Endothelial cell (in vitro differentiated cells): ENCODE measurements at regions not wholly inside any gene's neighbourhood (a gene's known extent, or its start where the extent isn't known, plus 50 kb on each side); places are given as distances from the start of the nearest gene placed in this dataset.

Experiments
- DNase-seq: peaks from one replicate; pipeline ENCODE4 v3.0.0; 2021; ENCODE audit warnings: low spot score
- H3K27ac Mint-ChIP-seq: one replicate; pipeline ENCODE4 v1.8.0; 2021; ENCODE audit warnings: mixed read lengths, inconsistent platforms; ENCODE audit not compliant: unreplicated experiment
- H3K27me3 Mint-ChIP-seq: one replicate; pipeline ENCODE4 v1.8.0; 2021; ENCODE audit warnings: mild to moderate bottlenecking, moderate library complexity, mixed read lengths, inconsistent platforms; ENCODE audit not compliant: unreplicated experiment
- H3K36me3 Mint-ChIP-seq: one replicate; pipeline ENCODE4 v1.8.0; 2021; ENCODE audit warnings: mild to moderate bottlenecking, low read depth, mixed read lengths, inconsistent platforms; ENCODE audit not compliant: unreplicated experiment
- H3K4me1 Mint-ChIP-seq: one replicate; pipeline ENCODE4 v1.8.0; 2021; ENCODE audit warnings: mild to moderate bottlenecking, mixed read lengths, inconsistent platforms; ENCODE audit not compliant: unreplicated experiment
- H3K4me3 Mint-ChIP-seq: one replicate; pipeline ENCODE4 v1.8.0; 2021; ENCODE audit warnings: mild to moderate bottlenecking, mixed read lengths, inconsistent platforms; ENCODE audit not compliant: unreplicated experiment
- H3K9me3 Mint-ChIP-seq: one replicate; pipeline ENCODE4 v1.8.0; 2021; ENCODE audit warnings: mixed read lengths, inconsistent platforms; ENCODE audit not compliant: unreplicated experiment
- CTCF ChIP-seq: fragments of 200-600 bp; sonication (generic); IDR thresholded peaks from one replicate; pipeline ENCODE4 v1.5.0; 2021; ENCODE audit warnings: antibody characterized with exemption; ENCODE audit not compliant: unreplicated experiment

GRCh38 chr4:1485280-1485679 lies 79.0 kb upstream of the NKX1-1 start:
- peaks cover 16% of the 10 kb centered on the region for H3K36me3 Mint-ChIP-seq
- no peaks in the 10 kb centered on the region for H3K4me1 Mint-ChIP-seq

GRCh38 chr4:1480720-1481119 lies 74.5 kb upstream of the NKX1-1 start:
- no peak overlapping the region for H3K4me3 Mint-ChIP-seq
- no peak for DNase-seq
- H3K4me1 Mint-ChIP-seq: no peaks in the 10 kb centered on the region
- no peak overlapping the region for H3K27ac Mint-ChIP-seq
- H3K36me3 Mint-ChIP-seq: peaks cover 4% of the 10 kb centered on the region
- H3K9me3 Mint-ChIP-seq: peaks cover 5% of the 10 kb centered on the region
- peaks cover under 1% of the 10 kb centered on the region for H3K27me3 Mint-ChIP-seq
- no peak for TF ChIP-seq CTCF

More at GRCh38 chr4:1485280-1485679, 79.0 kb upstream of the NKX1-1 start:
- Mint-ChIP-seq H3K9me3 (peaks cover 13% of the 10 kb centered on the region), H3K27me3 (no peaks in the 10 kb centered on the region), H3K4me3 (no peak overlapping the region), H3K27ac (no peak overlapping the region)
- no peak for TF ChIP-seq CTCF
- DNase-seq: no peak

GRCh38 chr4:1479454-1479853 lies 73.2 kb upstream of the NKX1-1 start:
- Mint-ChIP-seq H3K9me3 (no peaks in the 10 kb centered on the region), H3K4me1 (no peaks in the 10 kb centered on the region), H3K27ac (no peak overlapping the region), H3K4me3 (no peak overlapping the region), H3K27me3 (peaks cover 4% of the 10 kb centered on the region), H3K36me3 (no peaks in the 10 kb centered on the region)
- no peak for DNase-seq
- TF ChIP-seq CTCF: no peak

- Mint-ChIP-seq H3K4me1 (no peaks in the 10 kb centered on the region), H3K4me3 (no peak overlapping the region), H3K27ac (no peak overlapping the region), H3K9me3 (no peaks in the 10 kb centered on the region), H3K36me3 (no peaks in the 10 kb centered on the region), H3K27me3 (peaks cover 4% of the 10 kb centered on the region)
- no peak for DNase-seq
- no peak for TF ChIP-seq CTCF
These were observed 72.6 kb upstream of the NKX1-1 start for GRCh38 chr4:1478766-1479355.

- no peaks in the 10 kb centered on the region for H3K36me3 Mint-ChIP-seq
- H3K9me3 Mint-ChIP-seq: no peaks in the 10 kb centered on the region
- no peak overlapping the region for H3K27ac Mint-ChIP-seq
- TF ChIP-seq CTCF: no peak
- H3K4me3 Mint-ChIP-seq: no peak overlapping the region
- no peaks in the 10 kb centered on the region for H3K4me1 Mint-ChIP-seq
- H3K27me3 Mint-ChIP-seq: peaks cover 4% of the 10 kb centered on the region
- no peak for DNase-seq
These were observed 71.0 kb upstream of the NKX1-1 start for GRCh38 chr4:1477045-1477840.
